ENCODE measurements at regions not wholly inside any gene's neighbourhood (a gene's known extent, or its start where the extent isn't known, plus 50 kb on each side); places are given as distances from the start of the nearest gene placed in this dataset.

- TF ChIP-seq EZH2 (IDR thresholded peaks at IDR 0.05) = no peak
- TF ChIP-seq CTCF (IDR thresholded peaks at IDR 0.05) = no peak
Measured at GRCh38 chr4:169826634-169827187, 69.0 kb upstream of the HPF1 start.

All from neural progenitor cell (in vitro differentiated cells).